HG03064 (cell line): ENCODE measurements at regions not wholly inside any gene's neighbourhood (a gene's known extent, or its start where the extent isn't known, plus 50 kb on each side); places are given as distances from the start of the nearest gene placed in this dataset.

ENCODE experiments used
- ATAC-seq: cut with Tn5 transposase; IDR thresholded peaks from one replicate; pipeline ENCODE4 v1.9.1; 2021; ENCODE audit warnings: low read depth; ENCODE audit not compliant: unreplicated experiment

DNA sequence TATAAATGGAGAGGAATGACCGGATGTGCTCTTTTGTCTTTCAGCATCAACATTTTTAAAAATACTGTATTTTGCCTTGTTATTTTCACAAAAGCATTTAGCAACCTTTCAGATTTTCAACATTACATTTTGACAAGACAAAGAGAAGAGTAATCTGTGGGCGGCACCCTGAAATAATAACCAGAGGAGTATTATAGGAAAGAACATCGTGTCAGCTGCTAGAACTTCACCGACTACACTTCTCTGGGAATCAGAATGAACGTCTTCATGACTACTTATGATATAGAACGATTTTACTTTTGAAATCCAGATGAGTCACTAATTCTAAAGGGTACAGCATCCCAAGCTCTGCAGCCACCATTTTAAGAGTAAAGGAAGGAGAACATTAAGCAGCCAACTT lies 531.5 kb upstream of the FRG1 start:
- no peak for ATAC-seq

DNA sequence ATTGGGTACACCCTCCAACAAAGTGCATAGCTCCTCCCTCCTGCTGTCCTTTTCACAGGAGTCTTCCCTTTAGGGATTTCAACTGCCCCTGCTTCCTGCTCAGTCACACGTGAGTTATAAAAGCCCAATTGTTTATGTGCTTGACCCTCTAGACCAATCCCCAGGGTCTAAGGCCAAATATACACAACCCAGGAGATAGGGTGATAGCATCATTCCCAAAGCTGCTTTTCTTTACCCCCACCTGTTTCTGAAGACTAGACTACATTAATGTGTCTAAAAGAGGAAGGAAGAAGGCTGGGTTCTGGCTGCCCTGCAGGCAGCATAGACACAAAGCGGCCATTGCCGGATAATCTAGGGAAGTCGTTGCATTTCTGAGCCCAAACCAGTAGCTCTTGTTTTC lies 526.7 kb upstream of the FRG1 start:
- no peak for ATAC-seq

DNA sequence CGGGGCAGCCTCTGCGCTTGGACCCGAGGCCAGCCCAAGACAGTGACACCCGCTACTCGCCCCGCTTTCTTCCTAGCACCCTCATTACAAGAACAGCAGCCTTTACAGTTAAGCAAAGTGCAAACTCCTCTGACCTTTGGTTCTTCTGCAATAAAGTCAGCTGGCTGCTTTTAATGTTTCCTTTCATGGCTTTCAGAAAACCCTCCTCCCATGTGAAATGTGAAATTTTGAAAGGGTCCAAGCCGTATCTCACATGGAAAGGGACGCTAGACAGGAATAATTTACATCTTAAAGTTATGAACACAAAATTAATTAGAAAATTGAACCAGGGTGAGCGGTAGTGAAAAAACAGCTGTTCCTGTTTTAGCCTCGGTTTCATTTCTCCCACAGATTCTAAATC lies 520.1 kb upstream of the FRG1 start:
- ATAC-seq: no peak

DNA sequence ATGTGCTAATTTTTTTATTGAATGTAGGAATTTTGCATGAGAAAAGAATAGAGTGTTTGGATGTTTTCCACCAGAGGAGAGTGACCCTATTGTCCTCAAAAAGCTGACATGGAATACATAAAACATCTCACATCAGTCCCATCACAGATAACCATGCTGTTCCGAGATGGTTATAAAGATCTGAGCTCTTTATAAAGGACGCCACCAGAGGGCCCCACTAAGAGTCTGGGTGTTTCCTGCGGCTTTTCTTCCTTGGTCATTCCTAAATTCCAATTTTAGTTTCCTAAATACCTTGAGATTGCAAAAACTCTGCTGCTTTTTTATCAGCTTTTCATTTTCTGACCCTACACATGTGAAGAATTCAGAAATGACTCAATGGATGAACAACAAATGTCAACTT lies 504.5 kb upstream of the FRG1 start:
- ATAC-seq: no peak

DNA sequence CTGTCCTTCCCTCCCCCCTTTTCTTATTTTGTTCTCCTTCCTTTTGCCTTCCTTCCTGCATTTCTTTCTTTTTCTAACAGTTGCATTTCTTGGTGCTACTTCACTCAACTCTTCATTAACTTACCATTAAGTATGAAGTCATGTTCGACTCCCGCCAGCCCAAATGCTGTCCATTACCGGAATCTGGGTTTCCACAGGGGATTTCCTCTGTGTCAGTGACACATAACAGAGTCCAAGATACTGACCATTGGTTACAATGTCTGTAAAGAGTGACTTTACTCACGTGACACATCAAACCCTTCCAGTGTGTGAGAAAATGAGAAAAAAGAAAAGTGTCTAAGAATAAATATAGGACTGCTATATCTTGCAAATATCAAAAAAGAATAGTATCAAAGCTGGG lies 500.0 kb upstream of the FRG1 start:
- ATAC-seq: no peak

DNA sequence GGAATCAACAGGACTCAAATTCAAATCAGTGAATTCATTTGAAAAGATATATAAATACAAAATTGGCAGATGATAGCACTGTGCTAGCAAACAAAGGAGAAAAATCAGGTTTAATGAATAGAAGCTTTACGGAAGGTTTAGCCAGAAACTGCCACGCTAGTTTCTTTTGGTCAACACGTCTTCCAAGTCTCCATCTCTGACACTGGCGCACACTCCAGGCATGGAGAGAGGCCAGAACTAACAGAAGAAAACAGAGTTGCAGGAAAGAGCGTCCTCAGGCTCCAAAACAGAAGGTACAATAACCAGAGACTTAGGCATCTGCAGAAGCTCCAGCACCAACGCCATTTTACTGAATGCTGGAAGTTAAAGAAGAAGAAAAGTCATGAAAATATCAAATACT lies 497.3 kb upstream of the FRG1 start:
- no peak for ATAC-seq

DNA sequence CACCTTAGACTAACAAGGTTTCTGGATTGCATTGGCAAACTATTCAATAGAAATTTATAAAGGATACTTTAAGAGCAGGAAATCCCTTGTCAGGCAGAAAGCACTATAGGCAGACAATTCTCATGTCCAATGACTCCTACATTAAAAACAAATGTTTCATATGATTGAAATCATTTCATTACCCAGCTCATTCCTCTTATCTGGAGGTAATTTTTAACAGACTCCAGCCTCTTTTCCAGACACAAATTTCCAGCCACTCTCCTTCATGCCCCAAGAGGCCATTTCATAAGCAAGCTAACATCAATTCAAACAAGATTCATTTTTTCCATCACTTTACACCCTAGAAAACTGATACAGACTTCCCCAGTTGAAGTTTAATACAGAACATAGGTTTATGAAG lies 495.1 kb upstream of the FRG1 start:
- ATAC-seq: no peak

DNA sequence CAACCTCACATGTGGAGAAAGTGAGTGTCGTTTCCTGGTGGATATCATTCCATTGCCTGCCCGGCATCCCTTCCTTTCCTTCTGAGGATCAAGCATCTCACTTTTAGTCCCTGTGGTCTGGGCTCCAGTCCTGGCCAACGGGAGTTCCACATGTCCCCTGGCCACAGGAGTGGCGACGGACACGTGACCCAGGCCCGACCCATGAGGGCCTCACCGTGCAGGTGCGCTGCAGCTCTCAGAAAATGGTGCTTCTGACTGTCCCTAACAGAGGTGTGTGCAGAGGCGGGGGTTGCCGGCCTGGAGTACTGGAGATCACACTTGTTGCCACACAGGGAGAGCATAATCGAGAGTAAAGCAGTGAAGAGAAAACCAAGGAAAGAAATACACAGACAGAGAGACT lies 476.9 kb upstream of the FRG1 start:
- no peak for ATAC-seq

DNA sequence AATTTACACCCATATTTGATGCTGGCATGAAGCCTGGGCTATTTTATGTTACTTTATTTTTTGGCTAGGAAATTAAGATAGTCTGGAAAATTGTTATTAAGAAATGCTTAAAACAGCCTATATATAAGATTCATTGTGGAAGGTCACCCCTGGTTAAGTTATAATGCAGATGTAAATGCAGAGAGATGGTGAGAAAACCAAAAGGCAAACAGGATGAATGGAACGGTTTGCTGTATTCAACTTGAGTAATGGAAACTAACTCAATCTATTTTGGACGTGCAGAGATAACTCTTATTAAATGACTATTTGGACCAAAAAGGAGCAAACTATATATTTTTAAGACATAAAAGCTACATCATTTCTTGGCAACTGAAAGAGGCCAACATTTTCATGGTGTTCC lies 446.3 kb upstream of the FRG1 start:
- no peak for ATAC-seq

DNA sequence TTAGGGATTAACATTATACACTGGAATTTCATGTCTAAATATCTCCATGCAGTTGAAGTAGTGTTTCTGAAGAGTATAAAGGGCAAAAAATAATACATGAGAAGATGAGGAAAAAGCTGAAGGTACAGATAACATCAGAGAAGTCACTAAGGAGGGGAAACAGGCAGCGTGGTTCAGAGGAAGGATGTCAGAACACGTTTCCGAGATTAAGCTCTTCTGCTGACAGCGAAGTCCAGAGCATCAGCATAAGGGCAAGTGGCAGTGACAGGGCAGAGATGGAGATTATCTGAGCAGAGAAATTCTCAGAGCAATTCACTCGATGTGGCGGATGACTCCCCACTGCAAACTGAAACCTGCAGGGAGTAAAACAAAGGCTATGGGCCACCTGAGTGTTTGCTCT lies 443.2 kb upstream of the FRG1 start:
- no peak for ATAC-seq

DNA sequence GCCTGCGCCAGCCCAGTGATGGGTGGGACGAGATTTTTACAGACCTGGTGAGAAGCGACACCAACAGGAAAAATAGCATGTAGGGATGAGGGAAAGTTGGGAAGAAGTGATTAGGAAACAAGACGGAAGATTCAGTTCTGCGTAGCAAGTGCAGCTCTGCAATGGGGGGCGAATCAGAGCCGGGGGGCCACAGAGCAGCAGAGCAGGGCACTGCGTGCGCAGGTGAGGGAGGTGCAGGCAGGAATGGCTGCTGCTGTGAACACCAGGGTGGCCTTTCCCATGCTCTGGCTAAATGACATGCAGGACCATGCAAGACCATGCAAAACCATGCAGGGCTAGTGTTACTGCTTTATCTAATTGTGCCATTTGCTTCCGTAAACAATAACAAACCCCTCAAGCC lies 442.7 kb upstream of the FRG1 start:
- ATAC-seq: no peak

DNA sequence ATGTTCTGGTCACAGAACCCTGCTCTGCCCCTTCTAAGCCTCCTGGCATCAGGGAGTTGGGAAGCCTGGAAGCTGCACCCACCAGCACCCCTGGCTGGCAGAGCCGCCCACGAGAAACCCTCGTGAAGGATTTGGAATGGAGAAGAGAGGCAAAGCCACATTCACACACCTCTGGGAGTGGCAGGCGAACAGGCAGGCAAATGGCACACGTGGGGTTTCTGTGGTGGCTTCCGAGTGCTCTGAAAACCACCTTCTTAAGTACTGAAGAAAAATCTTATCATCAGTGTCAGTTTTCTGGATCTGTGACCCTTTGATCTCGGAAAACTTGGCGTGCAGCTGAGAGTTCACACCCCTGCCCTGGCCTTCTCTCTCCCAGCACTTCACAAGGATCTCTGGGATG lies 442.2 kb upstream of the FRG1 start:
- no peak for ATAC-seq

DNA sequence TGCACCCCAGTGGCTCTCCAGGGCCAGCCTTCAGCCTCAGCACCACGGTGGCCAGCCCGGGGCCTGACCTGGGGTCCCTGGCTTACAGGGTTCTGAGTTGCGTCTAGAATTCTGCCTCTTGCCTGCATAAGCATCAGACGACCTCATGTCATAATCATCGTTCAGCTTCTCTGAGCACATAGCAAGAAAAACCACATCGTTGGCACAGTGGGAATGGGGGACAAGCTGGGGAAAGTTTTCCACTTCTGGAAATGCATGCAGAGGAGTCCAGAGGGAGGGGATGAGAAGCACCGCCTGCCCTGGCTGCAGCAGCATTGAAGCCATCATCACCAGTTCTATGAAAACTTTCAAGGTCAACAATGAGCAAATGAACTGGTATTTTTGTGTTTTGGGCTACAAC lies 441.0 kb upstream of the FRG1 start:
- ATAC-seq: no peak

DNA sequence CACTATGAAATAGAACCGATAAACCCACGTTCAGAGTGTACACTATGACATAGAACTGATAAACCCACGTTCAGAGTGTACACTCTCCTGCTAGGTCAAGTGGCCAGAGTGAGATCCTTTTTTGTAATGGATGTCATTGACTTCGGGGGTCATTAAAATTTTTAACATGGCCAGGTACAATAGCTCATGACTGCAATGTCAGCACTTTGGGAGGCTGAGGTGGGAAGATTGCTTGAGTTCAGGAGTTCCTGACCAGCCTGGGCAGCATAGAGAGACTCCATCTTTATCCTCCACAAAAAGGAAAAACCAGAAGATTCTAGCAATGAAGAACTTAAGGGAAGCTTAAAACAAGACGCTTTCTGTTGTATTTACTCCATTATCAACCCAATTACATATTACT lies 439.7 kb upstream of the FRG1 start:
- no peak for ATAC-seq

DNA sequence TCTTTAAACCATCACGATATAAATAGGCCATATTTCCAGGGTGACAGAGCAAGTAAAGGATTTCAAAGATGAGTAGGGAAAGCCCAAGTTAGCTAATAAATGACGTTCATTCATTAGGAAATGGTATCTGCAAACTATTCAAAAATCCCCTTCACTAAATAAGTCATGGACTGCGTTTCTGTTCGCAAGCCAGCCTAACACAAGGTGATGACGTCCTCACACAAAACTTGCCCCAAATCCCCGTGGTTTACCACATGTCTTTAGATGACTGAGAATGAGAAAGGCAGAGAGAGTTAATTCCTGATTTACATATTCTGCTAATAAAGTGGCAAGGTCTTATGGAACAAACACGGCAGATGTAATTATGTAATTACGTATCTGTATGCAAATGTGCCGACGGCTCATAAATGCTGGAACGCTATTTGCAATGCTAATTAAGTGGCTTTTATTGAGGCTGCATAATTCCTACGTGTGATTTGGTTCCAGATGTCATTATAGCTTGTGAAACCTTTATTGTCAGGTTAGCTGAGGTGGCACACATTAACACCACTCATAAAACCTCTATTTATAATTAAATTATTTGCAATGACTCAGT lies 437.7 kb upstream of the FRG1 start:
- no peak for ATAC-seq

DNA sequence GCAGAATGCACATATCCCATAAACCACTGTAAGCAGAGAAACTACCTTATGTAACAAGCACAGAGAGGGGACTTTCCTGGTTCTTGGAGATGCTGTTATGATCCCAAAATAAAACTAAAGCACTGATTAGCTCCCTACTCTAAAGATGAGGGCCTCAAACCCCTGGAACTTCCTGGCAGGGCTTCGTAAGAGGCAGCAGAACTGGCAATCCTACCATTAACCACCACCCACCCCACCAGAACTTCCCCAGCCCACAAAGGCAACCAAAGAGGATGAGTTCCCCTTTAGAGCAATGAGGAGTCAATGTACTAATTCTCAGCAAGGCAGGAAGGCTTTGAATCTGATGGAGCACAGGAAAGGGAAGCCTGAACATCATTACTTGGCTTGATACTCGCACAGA lies 436.5 kb upstream of the FRG1 start:
- ATAC-seq: no peak

DNA sequence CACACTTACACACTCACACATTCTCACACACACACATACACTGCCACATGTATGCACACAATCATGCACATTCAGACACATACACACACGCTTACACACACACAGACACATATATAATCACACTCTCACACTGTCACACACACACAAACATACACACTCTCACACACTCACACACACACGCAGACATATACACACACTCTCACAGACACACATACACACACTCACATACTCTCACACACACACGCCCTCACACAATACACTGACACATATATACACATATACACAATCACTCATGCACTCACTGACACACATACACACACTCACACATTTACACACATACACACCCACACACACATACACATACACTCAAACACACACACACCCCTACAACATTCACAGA lies 435.3 kb upstream of the FRG1 start:
- no peak for ATAC-seq

DNA sequence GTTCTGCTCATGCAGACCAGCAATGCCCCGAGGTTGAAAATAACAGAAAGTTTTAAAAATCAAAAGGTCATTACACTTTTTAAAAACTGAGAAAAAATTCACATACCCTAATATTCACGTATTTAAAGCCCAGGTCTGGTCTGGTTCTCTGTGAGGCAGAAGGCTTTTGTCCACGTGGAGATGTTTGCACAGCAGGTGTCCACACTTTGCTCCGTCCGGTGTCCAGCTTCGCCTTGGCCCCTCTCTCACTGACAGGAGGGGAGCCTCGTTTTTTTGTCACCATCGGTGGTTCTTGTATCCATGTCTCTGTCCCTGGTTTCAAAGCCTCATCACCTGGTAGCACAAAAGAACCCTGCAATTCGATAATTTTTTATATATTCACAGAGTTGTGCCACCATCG lies 434.6 kb upstream of the FRG1 start:
- no peak for ATAC-seq

DNA sequence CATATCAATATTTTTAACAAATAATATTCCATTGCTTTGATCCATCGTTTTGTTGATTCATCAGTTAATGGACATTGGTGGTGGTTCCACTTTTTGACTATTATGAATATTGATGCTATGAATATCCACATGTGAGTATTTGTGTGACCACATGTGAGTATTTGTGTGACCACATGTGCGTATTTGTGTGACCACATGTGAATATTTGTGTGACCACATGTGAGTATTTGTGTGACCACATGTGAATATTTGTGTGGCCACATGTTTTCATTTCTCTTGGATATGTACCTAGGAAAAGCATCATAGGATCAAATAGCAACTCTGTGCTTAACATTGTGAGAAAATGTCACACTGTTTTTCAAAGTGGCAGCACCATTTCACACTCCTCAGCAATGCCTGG lies 433.6 kb upstream of the FRG1 start:
- no peak for ATAC-seq

DNA sequence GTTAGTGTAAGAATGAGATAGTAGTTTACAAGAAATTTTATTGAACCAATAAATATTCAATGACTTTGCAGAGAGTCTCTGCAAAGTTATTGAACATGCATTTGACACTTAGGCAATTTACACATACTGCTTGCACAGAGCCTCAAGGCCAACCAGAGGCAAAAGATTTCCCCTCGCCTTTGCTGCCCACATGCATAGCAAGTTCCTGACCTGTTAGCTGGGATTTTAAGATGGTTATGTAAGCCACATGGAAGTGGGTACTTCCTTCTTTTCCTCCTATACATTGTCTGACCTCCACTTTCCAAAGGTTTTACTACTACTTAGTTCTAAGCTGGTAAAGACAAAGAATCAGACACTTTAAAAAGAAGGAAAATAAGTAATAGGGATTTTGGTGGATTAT lies 430.1 kb upstream of the FRG1 start:
- ATAC-seq: no peak

DNA sequence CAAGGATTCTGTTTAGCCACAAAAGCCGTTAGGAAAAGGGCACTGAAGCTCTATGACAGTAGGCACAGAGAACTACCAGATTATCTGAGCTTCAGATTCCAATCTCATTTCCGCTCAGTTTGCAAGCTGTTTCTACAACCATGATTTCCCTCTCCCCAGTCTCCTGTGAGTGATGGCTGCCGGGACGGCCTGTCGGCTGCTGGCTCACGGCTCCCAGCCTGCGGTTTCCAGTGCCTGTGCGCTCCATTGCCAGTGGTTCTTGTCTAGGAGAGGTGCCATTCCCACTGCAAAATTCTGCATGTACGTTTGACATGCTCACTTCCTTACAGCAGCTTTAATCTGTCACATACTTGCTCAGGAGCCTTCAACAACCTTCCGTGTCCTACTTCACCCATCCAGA lies 429.1 kb upstream of the FRG1 start:
- ATAC-seq: no peak

DNA sequence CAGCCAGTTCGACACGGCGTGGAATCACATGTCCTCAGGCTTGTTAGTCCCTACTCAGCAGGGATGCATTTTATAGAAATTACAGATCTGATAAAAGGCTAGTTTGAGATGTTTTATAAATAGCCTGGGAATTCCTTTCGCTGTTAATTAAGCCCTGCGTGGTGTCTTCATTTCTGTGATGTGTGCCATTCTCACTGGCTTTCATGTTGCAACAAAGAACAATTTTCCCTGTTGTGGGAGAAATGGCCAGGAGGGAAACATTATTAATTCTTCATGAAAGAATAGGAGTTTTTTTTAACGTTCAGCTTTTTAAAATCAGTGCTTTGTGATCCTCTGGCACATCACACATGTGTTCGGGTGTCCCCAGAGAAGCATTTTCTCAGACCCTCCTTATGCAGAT lies 427.3 kb upstream of the FRG1 start:
- ATAC-seq: no peak

DNA sequence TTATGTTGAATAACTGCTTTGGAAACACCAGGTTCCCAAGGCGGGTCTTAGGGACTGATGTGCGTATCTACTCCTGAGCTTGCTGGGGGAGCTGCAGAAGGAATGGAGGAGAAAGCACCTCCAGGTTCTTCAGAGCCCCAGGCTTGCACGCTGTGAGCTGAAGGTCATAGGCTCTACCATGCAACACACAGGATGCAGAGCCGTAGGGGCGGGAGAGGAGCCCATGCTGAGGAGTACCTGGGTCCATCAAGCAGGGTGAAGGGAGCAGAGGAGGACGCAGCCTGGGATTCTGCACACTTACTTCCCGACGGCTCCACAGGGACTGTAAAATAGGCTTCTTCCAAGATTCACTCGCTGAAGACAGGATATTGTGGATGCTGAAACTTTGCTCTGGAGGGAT lies 426.5 kb upstream of the FRG1 start:
- ATAC-seq: no peak

DNA sequence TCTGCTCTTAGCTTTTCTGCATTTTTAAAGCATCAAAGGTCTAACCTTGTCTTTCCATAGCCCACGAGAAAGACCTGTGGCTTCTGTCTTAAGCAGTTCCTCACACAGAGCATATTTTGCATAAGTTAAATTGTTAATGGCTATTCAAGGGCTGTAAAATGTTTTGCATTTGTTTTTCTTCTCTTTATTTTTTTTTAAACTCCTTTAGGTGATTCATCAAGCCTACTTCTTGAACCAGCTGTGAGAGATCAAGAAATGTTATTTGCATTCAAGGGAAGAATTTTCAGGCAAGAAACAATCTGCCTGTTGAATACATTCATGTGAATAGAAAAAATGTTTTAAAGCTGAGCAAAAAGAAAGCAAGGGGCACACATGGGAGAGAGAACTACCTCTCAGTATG lies 423.8 kb upstream of the FRG1 start:
- no peak for ATAC-seq
